HG03108 (cell line): ENCODE measurements at regions not wholly inside any gene's neighbourhood (a gene's known extent, or its start where the extent isn't known, plus 50 kb on each side); places are given as distances from the start of the nearest gene placed in this dataset.

Experiments
- ATAC-seq: cut with Tn5 transposase; IDR thresholded peaks from one replicate; pipeline ENCODE4 v1.9.1; 2021; ENCODE audit warnings: moderate library complexity; ENCODE audit not compliant: unreplicated experiment

DNA sequence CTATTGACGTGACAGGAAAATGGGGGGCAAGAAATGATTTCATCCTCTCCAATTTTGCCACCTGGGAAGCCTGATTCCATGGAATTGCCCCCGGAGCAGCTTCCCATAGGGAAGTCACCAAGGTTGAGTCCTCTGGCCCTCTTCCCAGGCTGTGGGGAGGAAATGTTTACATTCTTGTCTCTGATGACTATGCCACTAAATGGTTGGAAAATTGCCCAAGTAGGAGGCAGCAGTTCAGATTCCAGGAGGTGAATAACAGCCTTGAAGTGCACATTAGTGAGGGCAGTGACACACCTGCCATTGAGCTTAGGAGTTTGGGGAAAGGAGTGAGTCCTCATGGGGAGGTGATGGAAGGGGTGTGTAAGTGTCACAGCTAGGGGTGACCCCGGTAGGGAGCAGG lies 449.2 kb upstream of the DCC start:
- ATAC-seq = no peak

DNA sequence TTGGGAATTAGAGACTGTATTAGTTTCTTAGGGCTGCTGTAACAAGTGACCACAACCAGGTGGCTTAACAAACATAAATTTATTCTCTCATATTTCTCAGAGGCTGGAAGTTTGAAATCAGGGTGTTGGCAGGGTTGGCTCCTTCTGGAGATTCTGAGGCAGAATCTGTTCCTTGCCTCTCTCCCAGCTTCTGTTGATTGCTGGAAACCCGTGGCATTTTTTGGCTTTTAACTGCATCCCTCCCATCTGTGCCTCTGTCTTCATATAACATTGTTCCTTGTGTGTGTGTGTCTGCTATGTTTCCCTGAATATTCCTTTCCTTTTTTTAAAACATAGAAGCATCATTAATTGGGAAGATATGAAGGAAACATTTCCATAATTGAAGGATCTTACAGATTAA lies 448.1 kb upstream of the DCC start:
- no peak for ATAC-seq

DNA sequence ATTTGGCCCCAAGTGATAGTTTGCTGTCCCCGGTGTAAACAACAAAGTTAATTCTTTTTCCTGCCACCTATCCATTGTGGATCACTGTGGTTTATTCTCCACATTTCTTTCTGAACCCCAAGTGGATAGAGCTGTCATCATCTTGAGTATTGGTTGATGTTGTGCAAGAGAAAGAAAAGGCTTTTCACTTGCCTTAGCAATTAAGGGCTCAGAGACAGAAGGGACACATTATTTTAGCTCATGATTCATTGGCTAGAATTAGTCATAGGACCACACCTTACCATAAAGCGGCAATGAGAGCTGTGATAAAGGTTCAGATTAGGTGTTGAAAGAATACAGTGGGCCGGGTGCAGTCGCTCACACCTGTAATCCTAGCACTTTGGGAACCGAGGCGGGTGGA lies 442.1 kb upstream of the DCC start:
- ATAC-seq = no peak

DNA sequence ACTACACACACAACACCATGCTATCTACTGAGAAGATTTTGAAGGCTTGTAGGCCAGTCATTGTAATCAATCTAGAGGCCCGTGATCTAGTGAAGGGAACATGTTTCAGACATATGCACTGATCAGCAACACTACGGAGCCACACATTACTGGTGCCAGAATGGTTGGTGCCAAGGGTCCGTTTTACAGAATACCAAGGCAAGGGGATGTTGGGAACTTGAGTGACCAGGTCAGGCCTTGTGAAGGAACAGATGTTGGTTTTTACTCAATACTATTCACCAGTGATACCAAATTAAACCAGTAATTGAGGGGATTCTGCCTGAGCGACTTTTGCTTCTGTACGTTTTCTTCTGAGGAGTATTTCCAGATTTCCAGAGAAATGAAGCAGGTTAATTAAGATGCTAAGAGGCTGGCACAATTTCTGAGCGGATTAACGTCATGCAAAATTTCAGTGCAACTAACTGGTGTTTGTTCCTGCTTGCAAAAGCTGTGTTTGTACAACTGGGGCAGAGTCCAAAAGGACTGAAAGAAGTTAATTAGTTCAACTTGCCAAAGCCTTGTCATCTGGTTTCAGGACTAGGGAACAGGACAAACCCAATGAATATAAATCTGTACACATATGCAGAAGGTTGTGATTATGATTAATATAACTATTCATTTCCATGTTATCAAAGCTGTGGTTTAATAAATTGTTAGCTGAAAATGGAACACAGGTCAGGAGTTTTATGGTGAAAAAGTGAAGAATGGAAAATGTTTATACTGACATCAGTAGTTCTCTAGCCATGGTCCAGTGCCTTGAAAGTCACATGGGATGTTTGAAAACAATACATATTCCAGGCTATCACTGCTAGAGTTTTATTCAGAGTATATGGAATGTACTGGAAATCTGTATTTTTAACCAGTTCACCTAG lies 432.1 kb upstream of the DCC start:
- ATAC-seq = no peak

DNA sequence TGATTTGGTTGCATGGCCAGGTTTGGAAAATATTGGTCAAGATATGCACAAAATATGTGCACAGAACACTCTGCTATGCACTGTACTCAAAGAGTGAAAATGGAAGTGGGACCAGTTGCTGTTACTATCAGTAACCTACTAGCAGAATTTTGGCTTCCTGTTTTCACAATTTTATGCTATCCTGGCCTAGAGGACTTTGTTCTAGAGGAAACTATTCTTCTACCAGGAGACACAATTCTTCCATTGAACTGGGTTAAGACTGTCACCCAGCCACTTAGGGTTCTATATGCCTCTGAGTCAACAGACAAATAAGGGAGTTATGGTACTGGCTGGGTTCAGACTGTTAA lies 431.4 kb upstream of the DCC start:
- ATAC-seq = no peak

DNA sequence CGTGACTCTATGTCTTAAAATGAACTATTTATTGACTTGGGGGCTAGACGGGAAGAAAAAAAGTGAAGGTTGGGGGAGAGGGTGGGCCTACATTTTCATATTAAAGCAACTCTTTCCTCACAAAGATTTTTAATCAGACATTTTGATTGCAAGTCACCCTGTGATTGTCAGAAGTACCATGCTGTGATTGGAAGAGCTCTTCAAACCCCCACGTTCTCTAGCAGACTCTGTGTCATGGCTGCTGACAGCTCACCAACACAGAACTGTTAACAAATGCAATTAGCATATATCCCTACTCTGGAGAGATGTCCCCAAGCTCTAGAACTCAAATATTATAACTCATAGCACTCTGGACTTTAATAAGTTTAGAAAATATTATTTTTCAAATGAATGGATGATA lies 428.4 kb upstream of the DCC start:
- ATAC-seq = no peak

DNA sequence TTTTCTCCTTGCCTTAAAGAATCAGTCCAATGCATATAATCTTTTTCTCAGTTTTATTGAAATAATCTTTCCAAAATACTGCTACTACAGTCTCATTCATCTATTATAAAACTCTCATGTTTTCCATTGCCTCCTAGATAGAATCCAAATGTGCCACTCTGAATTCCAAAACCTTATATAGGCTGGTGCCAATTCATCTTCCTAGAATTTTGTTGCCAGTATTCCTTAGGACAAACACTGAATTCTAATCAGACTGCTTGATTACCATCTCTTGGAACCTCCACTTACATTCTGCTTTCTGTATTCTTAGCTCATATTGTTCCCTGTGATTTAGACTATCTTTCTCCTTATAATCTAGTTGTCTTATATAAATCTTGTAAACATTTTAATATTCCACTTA lies 427.6 kb upstream of the DCC start:
- ATAC-seq = no peak

DNA sequence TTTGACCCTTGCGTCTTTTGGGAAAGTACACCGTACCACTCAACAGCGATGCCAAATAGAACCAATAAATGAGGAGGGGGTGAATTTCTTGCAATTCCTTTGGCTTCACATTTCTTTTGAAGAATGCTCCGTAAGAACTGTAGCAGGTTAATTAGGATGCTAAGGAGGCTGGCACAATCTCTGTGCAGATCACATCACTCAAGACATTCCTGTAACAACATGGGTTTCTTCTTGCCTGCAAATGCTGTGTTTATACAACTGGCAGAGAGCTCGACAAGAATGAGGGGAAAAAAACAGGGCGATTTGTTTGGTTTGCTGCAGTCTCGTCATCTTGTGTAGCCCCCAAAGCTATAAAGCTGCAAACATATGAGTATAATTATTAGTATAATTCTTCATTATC lies 424.8 kb upstream of the DCC start:
- ATAC-seq = no peak

DNA sequence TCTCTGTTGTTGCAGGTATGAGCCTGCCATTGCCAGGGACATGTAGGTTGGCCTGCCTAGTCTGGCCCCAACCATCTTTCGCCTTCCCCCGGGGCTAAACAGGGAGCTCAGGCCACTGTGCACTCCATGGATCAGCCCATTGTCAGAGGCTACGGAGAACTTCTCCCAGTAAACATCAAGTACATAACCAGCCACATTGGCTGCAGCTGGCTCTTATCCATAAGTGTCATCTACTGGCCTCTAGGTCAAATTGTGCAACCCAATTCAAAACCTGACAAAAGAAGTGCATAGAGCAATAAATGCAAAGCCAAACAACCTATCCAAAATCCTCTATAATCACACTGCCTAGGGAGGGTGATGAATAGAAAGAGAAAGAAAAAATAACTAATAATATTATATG lies 418.1 kb upstream of the DCC start:
- no peak for ATAC-seq

DNA sequence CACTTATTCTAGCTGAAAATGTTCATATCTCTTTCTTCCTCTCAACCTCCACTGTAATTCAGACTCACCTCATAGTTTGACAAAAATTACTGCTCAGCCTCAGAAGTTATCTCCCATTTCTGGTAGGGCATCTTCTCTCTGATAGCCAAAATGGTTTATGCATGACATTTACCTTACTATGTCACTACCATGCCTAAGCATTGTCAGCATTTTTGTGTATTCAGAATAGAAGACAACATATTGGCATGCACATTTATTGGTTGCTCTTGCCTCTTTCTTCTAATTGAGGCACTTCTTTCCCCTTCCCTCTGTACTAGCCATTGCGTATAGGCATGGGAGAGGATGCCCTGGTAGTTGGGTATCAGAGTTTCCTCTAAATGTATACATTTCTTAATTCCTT lies 406.1 kb upstream of the DCC start:
- ATAC-seq = no peak

DNA sequence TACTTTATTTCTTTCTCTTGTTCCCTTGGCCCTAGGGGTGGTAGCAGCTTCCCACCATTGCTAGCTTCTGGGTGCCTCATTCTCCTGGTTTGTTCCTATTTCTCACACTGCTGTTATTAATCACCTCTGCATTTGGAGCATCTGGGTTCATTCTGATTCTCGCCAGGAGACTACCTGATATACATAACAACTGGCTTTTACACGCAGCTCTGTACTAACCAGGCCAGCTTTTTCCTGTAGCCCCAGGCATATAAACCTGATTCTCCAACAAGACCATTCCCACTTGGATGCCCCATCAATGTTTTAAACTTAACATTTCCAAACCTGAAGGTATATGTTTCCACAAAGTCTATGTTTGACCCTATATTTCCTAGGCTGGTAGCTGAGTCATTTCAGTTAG lies 403.9 kb upstream of the DCC start:
- ATAC-seq = no peak

DNA sequence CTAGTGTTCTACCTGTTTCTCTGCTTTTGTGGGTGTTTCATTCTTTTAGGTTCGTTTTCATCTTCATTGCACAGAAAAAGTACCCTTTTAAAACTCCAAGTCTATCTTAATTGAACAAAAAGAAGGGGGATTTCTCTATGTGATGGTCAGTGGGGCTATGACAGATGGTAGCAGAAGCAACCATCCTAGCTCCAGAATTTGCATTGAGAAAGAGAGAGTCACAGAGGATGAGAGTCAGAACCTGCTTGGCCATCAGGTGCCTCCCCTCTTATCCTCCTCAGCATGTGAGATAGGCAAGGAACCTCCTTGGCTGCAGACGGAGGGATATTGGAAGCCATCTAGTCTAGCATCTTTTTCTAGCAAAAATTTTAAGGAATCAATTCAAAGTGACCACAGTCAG lies 398.0 kb upstream of the DCC start:
- no peak for ATAC-seq

DNA sequence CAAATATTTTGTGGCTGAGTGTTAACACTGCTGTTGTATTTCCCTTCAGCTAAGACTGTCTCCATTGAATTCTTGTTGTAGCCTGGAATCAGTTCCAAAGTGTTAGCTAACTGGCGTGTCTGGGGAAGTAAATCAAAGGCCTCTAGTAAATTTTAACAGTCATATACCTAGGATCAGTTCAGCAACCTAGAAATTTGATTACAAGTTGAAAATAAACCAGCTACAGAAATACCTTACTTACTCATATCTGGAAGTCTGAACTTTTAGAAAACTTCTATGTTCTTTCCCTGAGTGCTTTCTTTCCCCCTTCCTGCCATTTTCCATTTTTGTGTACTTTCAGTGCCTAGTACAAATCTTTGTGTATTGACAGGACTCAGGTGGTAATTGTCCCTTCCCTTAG lies 396.7 kb upstream of the DCC start:
- ATAC-seq = no peak

DNA sequence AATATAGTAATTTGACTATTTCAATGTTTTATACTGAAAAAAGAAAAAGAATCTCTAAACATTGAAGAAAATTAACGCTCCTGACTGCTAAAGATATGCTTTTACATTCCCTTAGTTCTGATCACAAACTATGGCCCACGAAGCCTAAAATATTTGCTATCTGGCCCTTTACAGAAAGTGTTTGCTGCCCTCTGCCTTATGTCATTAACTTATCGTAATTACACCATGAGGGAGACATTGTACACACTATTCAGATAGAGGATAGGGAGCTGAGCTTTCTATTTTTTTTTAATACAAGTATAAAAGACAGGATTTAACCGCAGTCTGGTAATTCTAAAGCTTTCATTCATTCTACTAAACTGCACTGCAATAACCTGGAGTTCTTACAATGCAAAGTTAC lies 393.1 kb upstream of the DCC start:
- no peak for ATAC-seq

DNA sequence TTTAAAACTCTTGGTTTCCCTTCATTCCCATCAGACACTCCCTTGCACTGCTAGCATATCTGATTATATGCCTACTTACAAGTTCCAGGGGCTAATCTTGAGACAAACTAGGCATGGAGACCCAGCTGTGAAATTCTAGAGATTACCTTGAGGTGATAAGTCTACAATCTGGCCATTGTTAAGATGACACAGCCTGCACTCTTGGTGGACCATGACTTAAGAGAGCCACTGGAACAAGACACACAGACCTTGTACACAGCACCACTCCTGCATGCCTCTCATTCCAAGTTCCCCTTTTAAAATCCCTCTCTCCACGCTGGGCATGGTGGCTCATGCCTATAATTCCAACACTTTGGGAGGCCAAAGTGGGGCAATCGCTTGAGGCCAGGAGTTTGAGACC lies 387.2 kb upstream of the DCC start:
- no peak for ATAC-seq

DNA sequence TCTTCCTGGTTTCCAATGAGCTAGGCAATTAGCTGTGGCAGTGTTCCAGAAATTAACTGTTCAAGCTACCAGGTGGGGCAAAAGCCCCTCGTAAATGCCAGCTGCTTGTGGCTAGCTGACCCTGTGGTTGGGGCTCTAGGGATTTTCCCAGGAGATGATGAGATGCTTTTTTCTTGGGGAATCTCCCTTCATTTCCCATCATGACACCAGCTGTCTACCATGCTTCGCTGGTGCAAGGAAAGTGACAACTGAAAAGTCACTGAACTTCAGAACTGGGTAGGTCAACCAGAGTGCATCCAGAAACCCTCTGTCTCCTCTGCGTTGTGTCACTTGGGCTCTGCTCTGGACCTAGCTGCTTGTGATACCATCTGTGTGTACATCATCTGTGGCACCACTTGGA lies 386.5 kb upstream of the DCC start:
- peak; percentile 69 for ATAC-seq

DNA sequence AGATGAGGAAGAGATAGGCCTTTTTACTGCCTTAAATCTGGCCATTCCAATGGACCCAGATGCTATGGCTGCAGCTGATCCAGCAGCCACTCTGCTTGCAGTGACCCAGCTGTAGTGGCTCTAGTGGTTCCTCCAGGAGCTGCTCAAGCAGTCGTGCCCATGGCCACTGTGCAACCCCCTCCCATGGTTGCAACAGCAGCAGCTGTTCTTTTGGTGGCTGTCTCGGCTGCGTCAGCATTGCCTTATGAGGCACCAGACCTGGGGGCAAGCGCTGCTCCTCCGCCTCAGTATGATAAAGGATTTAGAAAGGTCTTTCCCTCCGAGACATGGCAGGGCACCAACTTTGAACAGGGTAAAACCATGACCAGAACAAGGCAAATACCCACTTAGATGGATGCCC lies 384.9 kb upstream of the DCC start:
- ATAC-seq = no peak

DNA sequence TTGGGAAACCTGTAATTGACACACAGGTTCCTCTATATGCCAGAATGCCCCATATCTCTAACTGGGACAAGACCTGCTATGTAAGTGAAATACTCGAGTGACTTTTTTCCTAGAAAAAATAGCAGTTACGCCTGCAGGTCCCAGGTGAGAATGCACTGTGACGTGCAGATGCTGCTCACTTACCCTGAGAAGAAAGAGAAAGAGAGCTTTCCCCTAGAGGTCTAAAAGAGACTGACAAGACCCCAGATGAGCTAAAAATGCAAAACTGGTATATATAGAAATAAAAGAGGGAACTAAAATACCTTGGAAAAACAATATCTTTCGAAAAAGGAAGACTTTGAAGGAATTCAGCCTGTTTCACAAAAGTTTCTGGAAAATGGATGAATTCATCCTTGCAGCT lies 383.0 kb upstream of the DCC start:
- ATAC-seq = no peak

DNA sequence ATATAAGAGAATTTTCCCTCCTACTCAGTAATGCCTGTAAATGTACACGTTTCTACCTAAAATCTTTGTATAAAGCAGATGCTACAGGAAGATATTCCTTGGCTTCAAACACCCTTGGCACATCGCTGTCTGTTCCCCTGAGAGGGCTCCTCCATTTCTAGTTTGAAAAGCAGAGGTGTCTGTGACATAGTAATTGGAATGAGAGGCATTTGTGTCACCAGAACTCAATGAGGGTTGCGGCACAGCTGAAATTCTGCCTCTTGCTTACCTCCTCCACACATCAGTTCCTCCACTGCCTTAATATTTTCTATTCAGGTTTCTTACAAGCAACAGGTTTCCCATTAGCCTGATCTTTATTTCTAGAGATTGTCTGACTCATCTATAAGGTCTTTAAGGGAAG lies 359.9 kb upstream of the DCC start:
- ATAC-seq = no peak

DNA sequence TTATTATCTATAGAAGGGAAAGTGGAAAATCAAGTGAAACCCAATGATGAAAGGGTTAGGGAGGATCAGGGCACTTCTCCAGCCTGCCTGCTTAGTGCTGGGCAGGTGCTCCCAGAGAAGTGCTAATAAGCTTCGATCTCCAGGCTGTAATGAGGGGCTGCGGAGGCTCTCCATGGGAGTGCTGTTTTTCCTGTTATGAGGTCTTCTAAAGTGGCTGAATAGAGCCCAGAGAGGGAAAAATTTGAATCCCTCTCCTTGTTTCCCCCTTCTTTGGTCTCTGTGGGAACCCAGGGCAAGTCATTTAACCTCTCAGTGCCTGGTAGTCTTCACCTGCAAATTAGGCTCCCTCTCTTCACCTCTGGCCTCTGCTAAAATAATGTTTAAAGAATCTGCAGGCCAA lies 351.7 kb upstream of the DCC start:
- ATAC-seq = no peak

DNA sequence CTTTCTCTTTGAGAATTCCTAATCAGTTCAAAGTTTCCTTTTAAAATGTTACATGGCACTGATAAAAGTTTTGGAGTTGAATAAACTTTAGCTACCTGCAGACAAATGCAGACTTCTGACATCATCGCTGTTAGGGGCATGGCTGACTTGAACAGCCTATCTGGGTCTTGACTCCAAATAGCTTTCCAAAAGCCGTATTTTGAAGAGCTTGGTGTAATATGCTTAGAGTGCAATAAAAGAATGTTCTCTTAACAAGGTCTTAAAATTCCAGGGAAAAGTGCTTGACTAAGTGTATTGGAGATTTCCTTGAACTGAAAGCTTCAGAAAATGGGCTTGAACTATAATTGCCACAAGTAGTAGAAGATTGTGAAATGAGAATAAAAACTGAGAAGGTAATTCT lies 342.9 kb upstream of the DCC start:
- no peak for ATAC-seq

DNA sequence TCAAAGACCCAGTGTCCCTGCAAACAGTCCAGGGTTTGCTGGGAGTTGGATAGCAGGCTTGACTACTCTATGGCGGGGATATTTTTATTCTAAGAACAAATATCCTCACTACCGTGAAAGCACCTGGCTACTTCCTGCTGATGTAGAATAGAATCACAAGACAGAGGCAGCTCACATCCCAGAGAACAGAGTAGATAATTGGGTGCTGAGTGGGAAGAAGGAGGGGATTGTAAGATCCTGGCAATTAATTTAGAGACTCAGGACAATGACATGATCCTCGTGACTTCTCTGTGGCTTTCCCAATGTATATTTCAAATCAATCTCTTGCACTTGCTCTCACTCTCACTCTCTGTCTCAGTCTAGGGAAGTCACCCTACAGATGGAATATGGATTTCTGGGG lies 341.9 kb upstream of the DCC start:
- ATAC-seq = no peak

DNA sequence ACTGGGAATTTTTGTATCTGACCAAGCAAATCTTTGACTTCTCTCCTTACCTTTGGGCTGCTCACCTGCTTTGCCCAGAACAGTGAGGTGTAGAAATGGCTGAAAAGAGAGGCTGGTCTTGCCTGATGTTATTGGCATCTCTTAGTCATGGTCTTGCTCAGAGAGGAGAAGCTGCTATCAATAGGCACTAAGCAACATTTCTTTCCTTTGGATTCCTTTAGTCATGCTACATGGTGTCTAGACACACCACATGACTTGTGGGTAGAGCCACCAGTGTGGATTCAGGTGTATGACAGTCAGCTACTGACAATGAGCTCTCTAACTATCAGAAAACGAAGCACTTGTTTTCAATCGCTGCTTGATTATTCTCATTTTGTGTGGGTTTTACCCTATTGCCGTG lies 341.3 kb upstream of the DCC start:
- no peak for ATAC-seq
